ENCODE measurements at regions not wholly inside any gene's neighbourhood (a gene's known extent, or its start where the extent isn't known, plus 50 kb on each side); places are given as distances from the start of the nearest gene placed in this dataset.

GRCh38 chr17:73947966-73948355 is 255.5 kb upstream of the RPL38 start:
- TF ChIP-seq CTCF (IDR thresholded peaks at IDR 0.05) = no peak
- TF ChIP-seq POLR2A (IDR thresholded peaks at IDR 0.05) = no peak

Measured in prostate gland (tissue), 2 donors.